Suprapubic skin (tissue), 3 donors: ENCODE measurements at regions not wholly inside any gene's neighbourhood (a gene's known extent, or its start where the extent isn't known, plus 50 kb on each side); places are given as distances from the start of the nearest gene placed in this dataset.

ENCODE experiments used
- CTCF ChIP-seq, 2 donors: fragments of 200-600 bp in 1 of 2; fragments of 450-650 bp in 1 of 2; sonication (generic) in 1 of 2; IDR thresholded peaks; one replicate each; pipeline ENCODE4 v1.5.1; 2016 to 2019; ENCODE audit warnings: antibody characterized with exemption in 2 of 2, mild to moderate bottlenecking in 1 of 2, moderate library complexity in 1 of 2
- POLR2A ChIP-seq, 2 donors: fragments of 450-650 bp; IDR thresholded peaks; one replicate each; pipeline ENCODE4 v1.6.1; 2017; ENCODE audit warnings: antibody characterized with exemption in 2 of 2, mild to moderate bottlenecking in 2 of 2, moderate library complexity in 2 of 2

- TF ChIP-seq CTCF (IDR thresholded peaks at IDR 0.05) (no peak), POLR2A (IDR thresholded peaks at IDR 0.05) (no peak)
Measured at GRCh38 chr2:515441-516127, 161.6 kb downstream of the TMEM18 start.
